ENCODE measurements at regions not wholly inside any gene's neighbourhood (a gene's known extent, or its start where the extent isn't known, plus 50 kb on each side); places are given as distances from the start of the nearest gene placed in this dataset.

- no peak for TF ChIP-seq TCF4 (CRISPR knock-in tag; IDR thresholded peaks at IDR 0.05; ENCODE audit: borderline replicate concordance)
- TF ChIP-seq GLIS3 (CRISPR knock-in tag; IDR thresholded peaks at IDR 0.05) = no peak
- TF ChIP-seq ZNF8 (CRISPR knock-in tag; IDR thresholded peaks at IDR 0.05) = no peak
- no peak for TF ChIP-seq BACH2 (CRISPR knock-in tag; IDR thresholded peaks at IDR 0.05; ENCODE audit: borderline replicate concordance)
- no peak for TF ChIP-seq ISL1 (CRISPR knock-in tag; IDR thresholded peaks at IDR 0.05)
- TF ChIP-seq ARNTL (CRISPR knock-in tag; IDR thresholded peaks at IDR 0.05; ENCODE audit: borderline replicate concordance, low read depth) = no peak
These were observed 408.5 kb upstream of the SULF2 start for GRCh38 chr20:48193627-48194425.

Data from SK-N-SH treated with all-trans-retinoic acid at 6 μM for 48 hours (cell line).